Neural progenitor cell (in vitro differentiated cells): ENCODE measurements at regions not wholly inside any gene's neighbourhood (a gene's known extent, or its start where the extent isn't known, plus 50 kb on each side); places are given as distances from the start of the nearest gene placed in this dataset.

Experiments used
- CTCF ChIP-seq: fragments of 200-600 bp; sonication (generic); IDR thresholded peaks from 2 replicates; pipeline ENCODE4 v1.5.1; 2017; ENCODE audit warnings: antibody characterized with exemption, mild to moderate bottlenecking
- EZH2 ChIP-seq: fragments of 200-600 bp; sonication (generic); IDR thresholded peaks from 2 replicates; pipeline ENCODE4 v1.6.1; 2017; ENCODE audit warnings: antibody characterized with exemption, mild to moderate bottlenecking, moderate library complexity

GRCh38 chr14:104250175-104250574 lies 111.8 kb downstream of the KIF26A start:
- TF ChIP-seq CTCF (no peak), EZH2 (no peak)
